NCI-H2107 treated with DMSO at 0.1 percent for 48 hours (cell line): ENCODE measurements at regions not wholly inside any gene's neighbourhood (a gene's known extent, or its start where the extent isn't known, plus 50 kb on each side); places are given as distances from the start of the nearest gene placed in this dataset.
"Not testable (repeated sequence)": the region's sequence is repeated elsewhere in the genome, so short reads cannot be mapped to it uniquely, and the experiment has no call there.

Source experiments
- DNase-seq: peaks from one replicate; lab custom pipeline; 2025; ENCODE audit not compliant: unreplicated experiment; lab: John Stamatoyannopoulos, UW

GRCh38 chr17:83156408-83156807 lies 77.0 kb downstream of the METRNL start:
- no peak for DNase-seq

- no peak for DNase-seq
These were observed 80.0 kb downstream of the METRNL start for GRCh38 chr17:83159204-83160049.

GRCh38 chr17:83160443-83161297 lies 81.3 kb downstream of the METRNL start:
- DNase-seq, result no peak

GRCh38 chr17:83161298-83162034 lies 82.1 kb downstream of the METRNL start:
- no peak for DNase-seq

- DNase-seq, result no peak
These were observed 82.8 kb downstream of the METRNL start for GRCh38 chr17:83162035-83162745.

- no peak for DNase-seq
These were observed 85.1 kb downstream of the METRNL start for GRCh38 chr17:83164490-83164889.

- DNase-seq, result no peak
These were observed 91.3 kb downstream of the METRNL start for GRCh38 chr17:83170571-83171260.

GRCh38 chr17:83171661-83172060 lies 92.3 kb downstream of the METRNL start:
- no peak for DNase-seq

- not testable (repeated sequence) for DNase-seq
These were observed 92.7 kb downstream of the METRNL start for GRCh38 chr17:83172099-83172498.

- DNase-seq, result not testable (repeated sequence)
These were observed 93.2 kb downstream of the METRNL start for GRCh38 chr17:83172646-83173045.

- not testable (repeated sequence) for DNase-seq
These were observed 93.9 kb downstream of the METRNL start for GRCh38 chr17:83173180-83173913.

GRCh38 chr17:83173914-83174361 lies 94.5 kb downstream of the METRNL start:
- DNase-seq, result no peak

- DNase-seq, result peak; percentile 34
These were observed 95.1 kb downstream of the METRNL start for GRCh38 chr17:83174362-83175118.

GRCh38 chr17:83175119-83175821 lies 95.9 kb downstream of the METRNL start:
- no peak for DNase-seq

GRCh38 chr17:83175822-83176622 lies 96.6 kb downstream of the METRNL start:
- DNase-seq, result no peak

GRCh38 chr17:83176623-83177583 lies 97.5 kb downstream of the METRNL start:
- no peak for DNase-seq
